ENCODE measurements at regions not wholly inside any gene's neighbourhood (a gene's known extent, or its start where the extent isn't known, plus 50 kb on each side); places are given as distances from the start of the nearest gene placed in this dataset.
A peak's percentile ranks its signal among the peaks of the same experiment; 100 is the strongest.
"Not testable (repeated sequence)": the region's sequence is repeated elsewhere in the genome, so short reads cannot be mapped to it uniquely, and the experiment has no call there.

- no peak for DNase-seq (ENCODE audit: low spot score)
Observed at GRCh38 chr11:44452827-44453572, 112.5 kb upstream of the CD82 start.

- no peak for DNase-seq (ENCODE audit: low spot score)
Observed at GRCh38 chr11:44453871-44454270, 111.6 kb upstream of the CD82 start.

GRCh38 chr11:44454666-44455065 lies 110.8 kb upstream of the CD82 start:
- DNase-seq (ENCODE audit: low spot score): no peak

GRCh38 chr11:44456544-44457300 lies 108.7 kb upstream of the CD82 start:
- DNase-seq (ENCODE audit: low spot score): peak; percentile 67

GRCh38 chr11:44457862-44458261 lies 107.6 kb upstream of the CD82 start:
- no peak for DNase-seq (ENCODE audit: low spot score)

GRCh38 chr11:44463751-44464150 lies 101.7 kb upstream of the CD82 start:
- DNase-seq (ENCODE audit: low spot score): no peak

GRCh38 chr11:44464741-44465140 lies 100.7 kb upstream of the CD82 start:
- DNase-seq (ENCODE audit: low spot score): no peak

- DNase-seq (ENCODE audit: low spot score): no peak
Observed at GRCh38 chr11:44466531-44467205, 98.8 kb upstream of the CD82 start.

GRCh38 chr11:44467413-44467812 lies 98.0 kb upstream of the CD82 start:
- DNase-seq (ENCODE audit: low spot score): peak; percentile 46

- peak; percentile 47 for DNase-seq (ENCODE audit: low spot score)
Observed at GRCh38 chr11:44467931-44468330, 97.5 kb upstream of the CD82 start.

GRCh38 chr11:44468345-44468988 lies 97.0 kb upstream of the CD82 start:
- DNase-seq (ENCODE audit: low spot score): no peak

GRCh38 chr11:44469412-44469811 lies 96.1 kb upstream of the CD82 start:
- no peak for DNase-seq (ENCODE audit: low spot score)

- no peak for DNase-seq (ENCODE audit: low spot score)
Observed at GRCh38 chr11:44470854-44471253, 94.6 kb upstream of the CD82 start.

GRCh38 chr11:44471603-44472002 lies 93.9 kb upstream of the CD82 start:
- no peak for DNase-seq (ENCODE audit: low spot score)

GRCh38 chr11:44472916-44473315 lies 92.5 kb upstream of the CD82 start:
- no peak for DNase-seq (ENCODE audit: low spot score)

GRCh38 chr11:44474702-44475101 lies 90.8 kb upstream of the CD82 start:
- DNase-seq (ENCODE audit: low spot score): no peak

- no peak for DNase-seq (ENCODE audit: low spot score)
Observed at GRCh38 chr11:44475114-44475686, 90.3 kb upstream of the CD82 start.

- not testable (repeated sequence) for DNase-seq (ENCODE audit: low spot score)
Observed at GRCh38 chr11:44482338-44482737, 83.1 kb upstream of the CD82 start.

GRCh38 chr11:44483919-44484610 lies 81.4 kb upstream of the CD82 start:
- DNase-seq (ENCODE audit: low spot score): peak; percentile 58

GRCh38 chr11:44488165-44488965 lies 77.1 kb upstream of the CD82 start:
- no peak for DNase-seq (ENCODE audit: low spot score)

GRCh38 chr11:44493383-44493782 lies 72.1 kb upstream of the CD82 start:
- DNase-seq (ENCODE audit: low spot score): no peak
